Ascending aorta (tissue), 2 donors: ENCODE measurements at regions not wholly inside any gene's neighbourhood (a gene's known extent, or its start where the extent isn't known, plus 50 kb on each side); places are given as distances from the start of the nearest gene placed in this dataset.
"Not testable (repeated sequence)": the region's sequence is repeated elsewhere in the genome, so short reads cannot be mapped to it uniquely, and the experiment has no call there.

Source experiments
- DNase-seq, 2 donors: peaks; one replicate each; pipeline ENCODE4 v3.0.0-alpha.2; 2019; ENCODE audit warnings: low spot score in 2 of 2
- H3K27ac ChIP-seq, 2 donors: fragments of 200-600 bp; sonication (generic); one replicate each; pipeline ENCODE4 v1.5.1; 2016 to 2017; ENCODE audit warnings: mild to moderate bottlenecking in 1 of 2
- H3K27me3 ChIP-seq: fragments of 200-600 bp; sonication (generic); one replicate; pipeline ENCODE4 v1.5.1; 2017
- H3K36me3 ChIP-seq, 2 donors: fragments of 200-600 bp; sonication (generic); one replicate each; pipeline ENCODE4 v1.5.1; 2016
- H3K4me1 ChIP-seq, 2 donors: fragments of 200-600 bp; sonication (generic); one replicate each; pipeline ENCODE4 v1.5.1; 2016 to 2017; ENCODE audit warnings: mild to moderate bottlenecking in 1 of 2
- H3K4me3 ChIP-seq, 2 donors: fragments of 200-600 bp; sonication (generic); one replicate each; pipeline ENCODE4 v1.5.1; 2016 to 2017; ENCODE audit warnings: mild to moderate bottlenecking in 1 of 2
- H3K9me3 ChIP-seq, 2 donors: fragments of 200-600 bp; sonication (generic); one replicate each; pipeline ENCODE4 v1.5.1; 2016
- intact Hi-C: fragments of 100-400 bp; cut with DNase I; formaldehyde crosslinking; loops from one replicate; pipeline ENCODE4 v1.15.1; 2023

DNA sequence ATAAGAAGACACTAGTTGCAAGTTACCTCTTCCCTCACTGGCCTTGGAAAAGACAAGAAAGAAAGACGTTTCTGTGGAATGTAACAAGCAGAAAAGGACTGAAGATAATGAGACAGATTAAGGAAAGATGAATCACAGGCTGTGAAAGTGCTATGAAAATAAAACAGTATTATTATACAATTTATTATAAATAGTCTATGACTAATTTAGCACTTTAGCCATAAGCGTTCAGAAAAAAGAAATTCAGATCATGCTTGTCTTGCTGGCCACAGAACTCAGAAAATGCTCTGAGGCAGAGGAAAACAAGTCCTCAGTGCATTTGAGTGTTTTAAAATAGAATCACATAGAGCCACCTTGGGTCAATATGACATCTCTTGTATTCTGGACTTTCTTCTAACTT is 174.8 kb upstream of the NBPF9 start:
- intact Hi-C loops, H3K9me3 ChIP-seq, H3K4me3 ChIP-seq, H3K36me3 ChIP-seq, H3K4me1 ChIP-seq, DNase-seq, H3K27ac ChIP-seq, H3K27me3 ChIP-seq: not testable (repeated sequence)

DNA sequence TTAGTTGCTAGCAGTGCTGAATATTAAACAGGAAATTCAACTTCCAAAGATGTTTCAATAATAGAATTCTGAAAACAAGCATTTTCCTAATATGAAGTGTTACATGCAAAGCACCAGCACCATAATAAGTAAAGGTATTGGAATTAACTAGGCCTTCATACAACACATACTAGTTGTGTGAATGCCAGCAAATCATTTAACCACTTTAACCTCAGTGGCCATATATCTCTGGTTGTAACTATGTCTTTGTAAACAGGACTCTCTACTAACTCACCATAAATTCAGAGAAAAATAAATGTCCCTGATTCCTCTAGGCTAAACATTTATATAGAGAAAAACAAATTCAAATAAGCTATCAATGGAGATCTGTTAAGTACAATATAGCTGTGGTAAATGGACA is 175.7 kb upstream of the NBPF9 start:
- DNase-seq, H3K9me3 ChIP-seq, H3K4me3 ChIP-seq, H3K27ac ChIP-seq, H3K4me1 ChIP-seq, H3K36me3 ChIP-seq, H3K27me3 ChIP-seq, intact Hi-C loops: not testable (repeated sequence)

DNA sequence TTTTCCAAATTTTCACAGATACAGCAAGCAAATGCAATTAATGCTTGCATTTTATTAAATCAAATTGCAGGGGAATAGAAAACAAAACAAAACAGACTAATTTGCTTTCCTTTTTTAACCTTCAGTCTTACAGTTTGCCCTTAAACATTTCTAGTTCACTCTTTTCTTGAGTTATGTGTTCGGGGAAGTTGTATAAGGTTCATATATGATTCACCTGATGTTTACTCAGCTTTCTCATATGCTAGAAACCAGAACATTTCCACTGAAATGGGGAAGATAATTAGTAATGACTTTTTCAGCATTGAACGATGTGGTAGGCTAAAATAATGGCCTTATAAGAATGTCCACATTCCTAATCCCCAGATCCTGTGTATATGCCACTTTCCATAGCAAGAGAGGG is 176.2 kb upstream of the NBPF9 start:
- H3K4me1 ChIP-seq, H3K9me3 ChIP-seq, DNase-seq, intact Hi-C loops, H3K27me3 ChIP-seq, H3K36me3 ChIP-seq, H3K4me3 ChIP-seq, H3K27ac ChIP-seq: not testable (repeated sequence)

DNA sequence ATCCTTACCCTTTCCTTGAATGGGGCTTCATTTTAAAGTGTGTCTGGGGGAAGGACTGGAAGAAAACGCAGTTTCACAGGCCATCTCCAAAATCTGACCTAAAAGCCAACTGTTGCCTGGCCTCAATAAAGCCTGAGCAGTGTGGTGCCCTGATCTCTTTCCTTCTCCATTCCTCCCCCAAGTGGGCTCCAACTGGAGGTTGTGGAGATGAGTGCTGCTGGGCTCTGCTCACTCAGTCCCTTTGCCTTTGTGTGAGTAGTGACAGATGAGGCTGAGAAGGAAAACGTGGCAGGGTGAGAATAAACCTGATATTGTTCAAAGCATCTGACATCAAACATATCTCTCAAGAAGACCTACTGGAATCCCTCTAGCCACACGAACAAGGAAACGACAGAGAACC is 181.4 kb upstream of the NBPF9 start:
- H3K27ac ChIP-seq, DNase-seq, intact Hi-C loops, H3K4me3 ChIP-seq, H3K4me1 ChIP-seq, H3K27me3 ChIP-seq, H3K9me3 ChIP-seq, H3K36me3 ChIP-seq: not testable (repeated sequence)

DNA sequence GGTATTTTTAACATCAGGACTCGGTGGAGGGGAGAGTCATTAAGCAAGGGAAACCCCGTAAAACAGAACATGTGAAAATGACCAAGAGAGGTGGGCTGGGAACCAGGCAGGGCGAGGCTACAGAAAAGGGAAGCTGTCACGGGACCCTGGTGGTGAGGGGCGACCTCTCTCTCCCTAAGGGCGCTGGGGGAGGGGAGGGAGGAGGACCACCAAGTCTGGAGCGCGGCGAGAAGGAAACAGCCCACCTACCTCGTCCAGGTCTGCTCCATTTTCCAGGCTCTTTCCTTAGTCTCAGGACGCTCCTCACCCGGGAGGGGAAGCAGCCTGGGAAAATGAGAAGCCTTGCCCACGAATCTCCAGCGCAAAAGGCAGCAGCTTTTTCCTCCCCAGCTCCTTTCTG is 181.9 kb upstream of the NBPF9 start:
- H3K9me3 ChIP-seq, H3K27me3 ChIP-seq, intact Hi-C loops, H3K4me3 ChIP-seq, H3K36me3 ChIP-seq, H3K27ac ChIP-seq, DNase-seq, H3K4me1 ChIP-seq: not testable (repeated sequence)

DNA sequence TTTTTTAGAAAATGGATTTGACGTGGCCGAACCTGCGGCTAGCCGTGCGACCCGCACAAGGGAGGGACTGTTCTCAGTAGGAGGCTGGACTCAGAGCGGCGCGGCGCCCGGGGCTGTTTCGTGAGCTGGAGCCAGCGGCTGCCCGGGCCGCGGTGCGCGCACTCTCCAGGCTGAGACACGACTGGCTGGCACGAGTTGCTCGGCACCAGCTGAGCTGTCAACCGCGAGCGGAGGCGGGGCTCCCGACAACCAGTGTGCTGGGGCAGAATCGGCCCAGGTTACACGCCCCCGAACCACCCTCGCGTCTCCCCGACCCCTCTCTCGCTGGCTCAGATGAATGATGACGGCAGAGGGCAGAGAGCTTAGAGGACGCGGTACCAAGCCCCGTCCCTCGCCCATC is 182.3 kb upstream of the NBPF9 start:
- peak; percentile 23 to 89 for DNase-seq
- intact Hi-C loops, H3K27me3 ChIP-seq, H3K4me1 ChIP-seq, H3K9me3 ChIP-seq, H3K4me3 ChIP-seq, H3K36me3 ChIP-seq, H3K27ac ChIP-seq: not testable (repeated sequence)

DNA sequence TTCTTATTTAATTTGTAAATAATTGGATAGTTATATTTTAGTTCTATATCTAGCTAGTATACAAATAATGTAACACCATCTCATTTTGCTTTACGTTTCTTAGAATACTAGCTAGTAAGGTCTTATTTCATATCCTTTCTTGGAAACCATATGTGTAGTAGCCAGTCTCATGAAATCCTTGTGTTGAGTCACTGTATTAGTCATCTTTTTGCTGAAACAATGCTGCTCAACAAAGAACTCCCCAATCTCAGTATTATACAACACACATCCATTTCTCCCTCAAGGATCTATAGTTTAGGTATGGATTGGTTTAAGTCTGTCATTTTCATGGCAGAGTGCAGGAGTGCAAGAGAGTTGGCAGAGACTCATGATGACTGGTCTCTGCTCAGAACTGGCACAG is 185.2 kb upstream of the NBPF9 start:
- H3K4me1 ChIP-seq, intact Hi-C loops, H3K9me3 ChIP-seq, H3K36me3 ChIP-seq, H3K27me3 ChIP-seq, H3K4me3 ChIP-seq, DNase-seq, H3K27ac ChIP-seq: not testable (repeated sequence)

DNA sequence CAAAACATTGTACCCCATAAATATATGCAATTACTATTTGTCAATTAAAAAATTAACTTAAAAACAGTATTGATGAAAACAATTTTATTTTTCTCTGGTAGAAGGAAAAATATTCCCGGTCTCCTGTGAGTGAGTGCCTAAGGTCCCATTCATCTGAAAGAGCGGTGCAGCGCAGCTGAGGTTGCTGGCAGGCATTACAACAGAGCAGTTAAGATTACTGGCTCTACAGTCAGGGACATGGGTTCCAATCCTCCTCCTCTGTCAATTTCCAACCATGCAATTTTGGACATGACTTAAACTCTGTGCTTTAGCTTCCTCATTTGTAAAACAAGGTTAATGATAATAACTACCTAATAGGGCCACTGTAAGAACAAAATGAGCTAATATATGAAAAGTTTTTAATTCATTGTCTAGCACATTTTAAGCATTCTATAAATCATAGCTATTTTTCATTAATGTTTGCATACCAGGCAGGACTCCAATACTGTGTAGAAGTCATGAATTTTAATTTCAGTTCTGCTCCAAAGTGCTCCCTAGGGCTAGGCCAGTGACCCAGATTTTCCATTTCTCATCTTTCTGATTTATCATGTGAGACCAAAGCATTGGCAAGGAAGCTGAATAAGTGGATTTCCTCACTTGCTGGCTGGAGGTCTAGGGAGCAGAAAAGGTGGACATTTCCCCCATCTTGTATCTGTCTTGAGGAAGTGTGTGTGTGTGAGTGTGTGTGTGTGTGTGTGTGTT is 174.2 kb upstream of the NBPF19 start:
- H3K4me1 ChIP-seq, H3K9me3 ChIP-seq, H3K27me3 ChIP-seq, H3K36me3 ChIP-seq, DNase-seq, H3K27ac ChIP-seq, H3K4me3 ChIP-seq, intact Hi-C loops: not testable (repeated sequence)

DNA sequence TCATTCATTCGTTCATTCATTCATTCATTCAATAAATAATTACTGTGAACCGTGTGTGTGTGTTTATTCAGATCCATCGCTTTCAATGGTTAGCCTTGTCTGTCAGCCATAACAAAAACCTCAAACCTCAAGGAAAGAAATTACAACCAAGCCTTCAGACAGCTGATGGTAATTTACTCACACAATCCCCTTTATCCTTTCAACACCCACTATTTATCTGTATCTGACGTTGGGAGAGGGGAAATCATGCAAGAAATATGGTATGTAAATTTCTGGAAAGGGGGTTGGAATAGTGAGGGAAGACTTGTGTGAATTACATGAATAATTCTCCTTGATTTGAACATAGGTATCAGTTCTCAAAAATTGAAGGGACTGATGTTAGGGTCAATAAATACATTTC is 173.6 kb upstream of the NBPF19 start:
- not testable (repeated sequence) for H3K36me3 ChIP-seq

DNA sequence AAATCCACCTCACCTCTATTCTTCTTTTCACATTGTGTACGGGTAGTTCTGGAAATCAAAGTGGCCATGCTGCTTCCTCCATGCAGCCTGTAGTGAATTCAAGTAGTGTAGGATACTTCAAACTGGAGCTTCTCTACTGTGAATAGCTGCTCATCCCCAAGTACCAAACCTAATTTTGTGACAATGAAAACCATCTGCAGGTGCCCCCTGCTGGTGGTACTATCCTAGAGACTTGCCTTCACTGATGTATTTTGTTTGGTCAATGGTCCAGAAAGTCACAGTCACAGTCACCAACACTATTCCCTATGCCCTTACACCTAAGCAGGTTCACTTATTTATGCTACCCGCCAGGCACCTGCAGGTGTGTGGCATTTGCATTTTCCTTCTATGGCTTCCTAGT is 170.0 kb upstream of the NBPF19 start:
- H3K36me3 ChIP-seq, H3K4me3 ChIP-seq, H3K27me3 ChIP-seq, intact Hi-C loops, H3K9me3 ChIP-seq, H3K27ac ChIP-seq, DNase-seq, H3K4me1 ChIP-seq: not testable (repeated sequence)

More for the DNA sequence above, 173.6 kb upstream of the NBPF19 start:
- H3K27ac ChIP-seq, H3K4me3 ChIP-seq, intact Hi-C loops, DNase-seq, H3K27me3 ChIP-seq, H3K9me3 ChIP-seq, H3K4me1 ChIP-seq: not testable (repeated sequence)

DNA sequence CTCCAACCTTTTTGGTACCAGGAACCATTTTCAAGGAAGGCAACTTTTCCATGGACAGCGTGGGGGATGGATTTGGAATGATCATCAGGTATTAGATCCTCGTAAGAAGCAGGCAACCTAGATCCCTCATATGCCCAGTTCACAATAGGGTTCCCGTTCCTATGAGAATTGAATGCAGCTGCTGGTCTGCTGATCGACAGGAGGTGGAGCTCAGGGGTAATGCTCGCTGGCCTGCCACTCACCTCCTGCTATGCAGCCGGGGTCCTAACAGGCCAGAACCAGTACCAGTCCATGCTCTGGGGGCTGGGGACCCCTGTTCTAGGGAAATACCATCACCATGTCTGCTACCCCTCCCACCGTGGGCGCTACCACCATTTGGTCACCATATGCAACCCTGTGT is 167.2 kb upstream of the NBPF19 start:
- not testable (repeated sequence) for H3K27me3 ChIP-seq

DNA sequence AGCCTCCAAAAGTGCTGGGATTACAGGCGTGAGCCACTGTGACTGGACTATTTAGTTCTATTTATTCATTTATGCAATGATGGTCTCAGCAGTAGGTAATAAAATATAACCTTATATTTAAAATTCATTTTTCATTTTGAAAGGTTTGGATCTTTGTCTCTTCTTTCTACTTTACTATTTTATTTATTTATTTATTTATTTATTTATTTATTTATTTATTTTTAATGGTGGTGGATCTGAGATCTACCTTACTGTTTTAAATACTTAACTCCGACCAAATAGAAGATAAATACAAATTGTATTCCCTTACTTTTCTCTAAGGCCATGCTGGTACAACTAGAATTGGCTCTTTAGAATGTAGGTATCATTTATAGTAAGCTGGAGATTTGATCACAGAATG is 159.9 kb upstream of the NBPF19 start:
- H3K4me1 ChIP-seq, intact Hi-C loops, H3K9me3 ChIP-seq, H3K36me3 ChIP-seq, DNase-seq, H3K27me3 ChIP-seq, H3K27ac ChIP-seq, H3K4me3 ChIP-seq: not testable (repeated sequence)

More for the DNA sequence above, 167.2 kb upstream of the NBPF19 start:
- H3K4me3 ChIP-seq, H3K27ac ChIP-seq, intact Hi-C loops, H3K4me1 ChIP-seq, DNase-seq, H3K36me3 ChIP-seq, H3K9me3 ChIP-seq: not testable (repeated sequence)

DNA sequence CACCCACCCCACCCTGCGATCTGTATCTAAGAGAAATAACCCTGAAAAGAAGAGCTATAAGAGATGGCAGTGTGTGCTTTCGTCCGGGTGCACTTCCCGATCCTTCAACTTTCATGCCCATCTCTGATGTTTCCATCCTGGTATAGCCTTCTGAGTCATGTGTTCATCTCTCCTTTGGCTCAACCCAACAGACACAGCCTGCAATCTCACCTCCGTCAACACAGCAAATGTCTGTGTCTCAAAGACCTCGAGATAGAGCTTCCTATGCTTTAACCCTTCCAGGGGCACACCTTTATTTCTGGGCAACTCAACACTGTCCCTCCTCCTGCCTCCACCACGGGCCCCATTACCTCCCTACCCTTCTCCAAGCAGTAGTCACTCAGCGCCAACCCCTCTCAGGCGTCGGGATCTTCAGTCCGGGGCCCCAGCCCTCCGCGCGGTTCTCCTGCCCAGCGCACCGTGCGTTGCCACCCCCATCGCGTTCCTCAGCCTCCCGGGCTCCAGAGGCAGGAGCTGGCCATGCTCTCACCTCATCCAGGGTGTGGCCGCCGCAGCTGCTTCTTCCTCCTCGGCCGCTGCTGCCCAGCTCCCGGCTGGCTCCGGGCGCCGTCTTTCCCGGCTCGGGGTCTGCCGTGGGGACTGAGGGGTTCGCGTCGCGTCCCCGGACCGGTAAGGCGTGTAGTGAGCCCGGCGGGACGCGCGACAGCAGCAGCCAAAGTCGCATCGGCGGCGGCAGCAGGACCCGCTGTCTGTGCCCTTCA is 153.7 kb upstream of the NBPF19 start:
- H3K27me3 ChIP-seq, intact Hi-C loops, H3K4me1 ChIP-seq, H3K4me3 ChIP-seq, H3K36me3 ChIP-seq, H3K27ac ChIP-seq, DNase-seq, H3K9me3 ChIP-seq: not testable (repeated sequence)

DNA sequence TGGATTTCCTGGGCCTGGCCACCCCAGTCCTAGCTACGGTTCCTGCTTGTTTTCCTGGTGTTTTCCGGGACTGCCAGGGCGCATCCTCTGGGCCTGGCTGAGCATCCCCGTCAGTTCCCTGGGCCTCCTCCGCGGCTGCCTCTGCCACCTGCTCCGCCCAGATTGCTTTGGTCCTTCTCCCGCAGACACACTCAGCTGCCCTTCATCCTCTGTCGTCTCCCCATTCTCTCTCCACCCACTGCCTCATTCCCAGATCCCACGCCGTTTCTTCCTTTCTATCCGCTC is 153.2 kb upstream of the NBPF19 start:
- H3K27me3 ChIP-seq, H3K36me3 ChIP-seq, intact Hi-C loops, H3K27ac ChIP-seq, DNase-seq, H3K9me3 ChIP-seq, H3K4me3 ChIP-seq, H3K4me1 ChIP-seq: not testable (repeated sequence)

DNA sequence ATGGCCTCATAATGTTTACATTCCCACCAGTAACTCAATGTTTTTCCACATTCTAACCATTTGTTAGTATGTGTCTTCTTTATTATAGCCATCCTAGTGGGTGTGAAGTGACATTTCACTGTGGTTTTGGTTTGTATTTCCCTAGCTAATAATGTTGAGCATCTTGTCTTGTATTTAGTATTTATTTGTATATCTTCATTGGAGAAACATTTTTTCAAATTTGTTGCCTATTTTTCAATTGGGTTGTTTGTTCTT is 144.8 kb upstream of the NBPF19 start:
- H3K9me3 ChIP-seq, intact Hi-C loops: not testable (repeated sequence)

More for the DNA sequence above, 144.8 kb upstream of the NBPF19 start:
- not testable (repeated sequence) for H3K36me3 ChIP-seq, H3K27me3 ChIP-seq, H3K4me3 ChIP-seq, H3K27ac ChIP-seq, H3K4me1 ChIP-seq, DNase-seq
